ENCODE measurements at regions not wholly inside any gene's neighbourhood (a gene's known extent, or its start where the extent isn't known, plus 50 kb on each side); places are given as distances from the start of the nearest gene placed in this dataset.
"Not testable (repeated sequence)": the region's sequence is repeated elsewhere in the genome, so short reads cannot be mapped to it uniquely, and the experiment has no call there.

DNA sequence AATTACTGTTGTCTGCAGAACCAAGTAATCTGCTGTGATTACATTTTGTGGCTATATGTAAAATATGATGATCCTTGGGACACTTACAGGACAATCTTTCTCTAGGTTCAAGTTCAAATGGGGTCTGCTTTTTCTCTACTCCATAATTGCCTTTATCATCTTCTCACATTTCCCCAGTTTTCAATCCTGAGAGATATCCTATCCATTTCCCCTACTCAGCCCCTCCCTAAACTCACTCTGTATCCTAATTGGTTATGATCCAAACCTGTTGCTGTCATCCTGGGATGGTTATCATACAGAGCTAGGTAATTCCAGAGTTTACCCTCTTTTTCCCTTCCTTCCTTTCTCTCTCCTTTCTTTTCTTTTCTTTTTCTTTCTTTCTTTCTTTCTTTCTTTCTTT lies 100.5 kb upstream of the ELAC2 start:
- Mint-ChIP-seq H3K4me1 (ENCODE audit: low read depth) (no peaks in the 10 kb centered on the region), H3K9me3 (no peaks in the 10 kb centered on the region), H3K4me3 (no peak overlapping the region), H3K36me3 (ENCODE audit: insufficient read depth in 2 of 2) (no peaks in the 10 kb centered on the region), H3K27me3 (ENCODE audit: low read depth) (peaks cover 6% of the 10 kb centered on the region), H3K27ac (no peak overlapping the region)
- ATAC-seq (replicated peaks in 1 of 2): no peak
- DNase-seq: no peak

GRCh38 chr17:13117616-13118015 lies 99.8 kb upstream of the ELAC2 start:
- ATAC-seq (replicated peaks in 1 of 2): no peak
- Mint-ChIP-seq H3K27me3 (ENCODE audit: low read depth) (peaks cover 6% of the 10 kb centered on the region), H3K4me1 (ENCODE audit: low read depth) (no peaks in the 10 kb centered on the region), H3K36me3 (ENCODE audit: insufficient read depth in 2 of 2) (no peaks in the 10 kb centered on the region), H3K4me3 (no peak overlapping the region), H3K27ac (no peak overlapping the region), H3K9me3 (no peaks in the 10 kb centered on the region)
- no peak for DNase-seq

GRCh38 chr17:13114601-13115031 lies 96.8 kb upstream of the ELAC2 start:
- Mint-ChIP-seq H3K27ac (no peak overlapping the region), H3K4me1 (ENCODE audit: low read depth) (no peaks in the 10 kb centered on the region), H3K9me3 (no peaks in the 10 kb centered on the region), H3K27me3 (ENCODE audit: low read depth) (no peaks in the 10 kb centered on the region), H3K36me3 (ENCODE audit: insufficient read depth in 2 of 2) (no peaks in the 10 kb centered on the region), H3K4me3 (no peak overlapping the region)
- peak in 1 of 2 donors; percentile 2 for DNase-seq
- peak in 1 of 2 donors; percentile 45 for ATAC-seq (replicated peaks in 1 of 2)

- no peaks in the 10 kb centered on the region for H3K4me1 Mint-ChIP-seq (ENCODE audit: low read depth)
- ATAC-seq (replicated peaks in 1 of 2) (no peak), DNase-seq (no peak)
- no peaks in the 10 kb centered on the region for H3K9me3 Mint-ChIP-seq
- no peak overlapping the region for H3K4me3 Mint-ChIP-seq
- no peaks in the 10 kb centered on the region for H3K36me3 Mint-ChIP-seq (ENCODE audit: insufficient read depth in 2 of 2)
- H3K27me3 Mint-ChIP-seq (ENCODE audit: low read depth): no peaks in the 10 kb centered on the region
- no peak overlapping the region for H3K27ac Mint-ChIP-seq
Observed at GRCh38 chr17:13113821-13114525, 96.1 kb upstream of the ELAC2 start.

DNA sequence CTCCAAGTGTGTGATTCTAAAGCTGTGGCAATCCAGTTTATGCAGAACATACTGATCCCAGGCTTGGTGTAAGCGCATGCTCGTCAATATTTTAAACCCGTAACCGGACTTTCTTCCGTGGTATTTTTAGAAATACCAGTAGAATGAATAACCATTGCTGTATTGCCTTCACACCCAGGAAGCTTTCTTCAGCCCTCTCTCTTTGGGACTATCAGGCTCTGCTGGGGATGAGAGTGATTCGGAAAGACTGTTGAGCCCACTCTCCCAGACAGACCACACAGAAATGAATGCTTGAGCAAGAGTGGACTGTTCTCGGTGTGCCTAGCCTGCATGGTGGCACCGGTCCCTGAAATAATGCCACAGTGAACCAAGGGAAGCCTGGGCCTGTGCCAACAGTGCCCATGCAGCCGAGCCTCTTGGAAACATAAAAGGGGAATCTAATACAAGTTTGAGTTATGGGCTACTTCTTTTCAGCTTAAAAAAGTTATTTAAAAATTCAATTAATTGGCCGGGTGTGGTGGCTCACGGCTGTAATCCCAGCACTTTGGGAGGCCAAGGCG lies 89.9 kb upstream of the ELAC2 start:
- no peaks in the 10 kb centered on the region for H3K9me3 Mint-ChIP-seq
- no peaks in the 10 kb centered on the region for H3K4me1 Mint-ChIP-seq (ENCODE audit: low read depth)
- no peak overlapping the region for H3K27ac Mint-ChIP-seq
- DNase-seq: no peak
- H3K4me3 Mint-ChIP-seq: no peak overlapping the region
- no peaks in the 10 kb centered on the region for H3K27me3 Mint-ChIP-seq (ENCODE audit: low read depth)
- ATAC-seq (replicated peaks in 1 of 2): no peak
- no peaks in the 10 kb centered on the region for H3K36me3 Mint-ChIP-seq (ENCODE audit: insufficient read depth in 2 of 2)

DNA sequence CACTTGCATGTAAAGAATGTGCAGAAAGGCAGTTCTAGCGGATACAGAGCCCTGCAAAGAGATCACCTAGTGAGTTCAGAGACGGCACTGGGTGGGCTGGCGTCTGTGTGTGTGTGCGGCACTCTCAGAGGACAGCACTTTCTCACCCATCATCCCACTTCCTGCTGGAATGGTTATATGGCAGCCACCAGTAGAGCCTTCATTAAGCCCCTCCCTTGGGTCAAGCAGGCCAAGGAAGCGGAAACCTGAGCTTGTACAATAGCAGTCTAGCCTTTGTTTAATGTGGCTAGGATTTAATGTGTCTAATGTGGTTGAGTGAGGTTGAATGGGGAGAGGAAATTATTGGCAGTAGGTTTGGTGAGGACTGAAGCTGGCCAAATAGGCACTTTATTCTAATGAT lies 88.3 kb upstream of the ELAC2 start:
- Mint-ChIP-seq H3K27ac (no peak overlapping the region), H3K36me3 (ENCODE audit: insufficient read depth in 2 of 2) (no peaks in the 10 kb centered on the region), H3K4me1 (ENCODE audit: low read depth) (no peaks in the 10 kb centered on the region), H3K9me3 (peaks cover 0 to 2% of the 10 kb centered on the region in 2 donors), H3K27me3 (ENCODE audit: low read depth) (no peaks in the 10 kb centered on the region), H3K4me3 (no peak overlapping the region)
- ATAC-seq (replicated peaks in 1 of 2) (no peak), DNase-seq (no peak)

DNA sequence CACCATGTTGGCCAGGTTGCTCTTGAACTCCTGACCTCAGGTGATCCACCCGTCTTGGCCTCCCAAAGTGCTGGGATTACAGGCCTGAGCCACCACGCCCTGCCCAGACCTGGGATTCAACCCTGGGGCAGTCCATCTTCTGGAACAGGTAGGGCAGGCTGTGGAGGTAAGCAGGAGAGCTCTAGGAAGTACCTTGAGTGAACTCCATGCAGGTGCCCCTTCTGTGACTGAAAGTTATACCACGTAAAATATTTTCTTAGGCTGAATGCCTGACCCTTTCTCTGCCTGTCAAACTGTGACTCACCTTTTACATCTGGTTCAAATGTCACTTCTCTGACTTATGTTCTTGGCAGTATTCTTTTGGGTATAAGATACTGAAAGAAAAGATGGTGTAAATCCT lies 86.7 kb upstream of the ELAC2 start:
- no peak overlapping the region for H3K27ac Mint-ChIP-seq
- H3K27me3 Mint-ChIP-seq (ENCODE audit: low read depth): no peaks in the 10 kb centered on the region
- no peak overlapping the region for H3K4me3 Mint-ChIP-seq
- peaks cover 0 to 2% of the 10 kb centered on the region in 2 donors for H3K9me3 Mint-ChIP-seq
- H3K36me3 Mint-ChIP-seq (ENCODE audit: insufficient read depth in 2 of 2): no peaks in the 10 kb centered on the region
- H3K4me1 Mint-ChIP-seq (ENCODE audit: low read depth): no peaks in the 10 kb centered on the region
- DNase-seq (no peak), ATAC-seq (replicated peaks in 1 of 2) (no peak)

- no peak overlapping the region for H3K4me3 Mint-ChIP-seq
- H3K9me3 Mint-ChIP-seq: peaks cover 0 to 2% of the 10 kb centered on the region in 2 donors
- no peaks in the 10 kb centered on the region for H3K4me1 Mint-ChIP-seq (ENCODE audit: low read depth)
- no peaks in the 10 kb centered on the region for H3K27me3 Mint-ChIP-seq (ENCODE audit: low read depth)
- ATAC-seq (replicated peaks in 1 of 2): no peak
- H3K36me3 Mint-ChIP-seq (ENCODE audit: insufficient read depth in 2 of 2): no peaks in the 10 kb centered on the region
- no peak for DNase-seq
- no peak overlapping the region for H3K27ac Mint-ChIP-seq
Observed at GRCh38 chr17:13102477-13102876, 84.7 kb upstream of the ELAC2 start.

- H3K36me3 Mint-ChIP-seq (ENCODE audit: insufficient read depth in 2 of 2): no peaks in the 10 kb centered on the region
- H3K9me3 Mint-ChIP-seq: peaks cover 0 to 2% of the 10 kb centered on the region in 2 donors
- no peaks in the 10 kb centered on the region for H3K4me1 Mint-ChIP-seq (ENCODE audit: low read depth)
- DNase-seq (no peak), ATAC-seq (replicated peaks in 1 of 2) (no peak)
- no peaks in the 10 kb centered on the region for H3K27me3 Mint-ChIP-seq (ENCODE audit: low read depth)
- no peak overlapping the region for H3K27ac Mint-ChIP-seq
- H3K4me3 Mint-ChIP-seq: no peak overlapping the region
Observed at GRCh38 chr17:13099926-13100325, 82.1 kb upstream of the ELAC2 start.

DNA sequence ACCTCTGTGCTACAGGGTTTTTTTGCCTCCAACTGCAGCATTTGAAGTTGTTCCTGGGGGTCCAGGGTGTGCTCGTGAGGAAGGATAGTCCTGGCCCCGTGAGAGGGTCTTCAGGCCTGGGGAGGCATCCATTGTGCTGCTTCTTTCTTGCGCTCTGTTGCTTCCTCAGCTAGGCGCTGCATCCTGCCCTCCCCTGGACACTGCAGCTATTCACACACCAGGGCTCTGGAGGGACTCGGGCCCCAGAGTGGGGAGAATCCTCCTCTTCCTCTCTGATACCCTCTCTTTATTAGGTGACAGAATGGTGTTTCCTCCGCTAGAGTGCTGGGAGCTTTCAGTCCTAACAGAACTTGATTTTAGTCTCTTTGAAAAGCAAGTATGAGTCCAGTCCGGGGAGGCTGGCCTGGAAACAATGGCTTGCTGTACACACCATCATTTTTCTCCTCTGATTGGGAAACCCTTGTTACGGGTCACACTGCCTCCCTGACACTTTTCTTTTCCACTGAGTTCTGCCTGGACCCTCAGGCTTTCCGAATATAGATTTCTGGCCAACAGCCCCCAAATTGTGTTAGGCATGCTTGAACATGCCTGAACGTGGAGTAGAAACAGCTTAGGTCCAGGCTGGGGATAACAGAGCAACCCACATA lies 81.4 kb upstream of the ELAC2 start:
- ATAC-seq (replicated peaks in 1 of 2) (no peak), DNase-seq (no peak)
- no peak overlapping the region for H3K27ac Mint-ChIP-seq
- H3K27me3 Mint-ChIP-seq (ENCODE audit: low read depth): no peaks in the 10 kb centered on the region
- no peak overlapping the region for H3K4me3 Mint-ChIP-seq
- no peaks in the 10 kb centered on the region for H3K36me3 Mint-ChIP-seq (ENCODE audit: insufficient read depth in 2 of 2)
- H3K4me1 Mint-ChIP-seq (ENCODE audit: low read depth): no peaks in the 10 kb centered on the region
- peaks cover 0 to 2% of the 10 kb centered on the region in 2 donors for H3K9me3 Mint-ChIP-seq

- DNase-seq: no peak
- no peak overlapping the region for H3K4me3 Mint-ChIP-seq
- no peaks in the 10 kb centered on the region for H3K27me3 Mint-ChIP-seq (ENCODE audit: low read depth)
- no peak for ATAC-seq (replicated peaks in 1 of 2)
- H3K4me1 Mint-ChIP-seq (ENCODE audit: low read depth): no peaks in the 10 kb centered on the region
- H3K36me3 Mint-ChIP-seq (ENCODE audit: insufficient read depth in 2 of 2): no peaks in the 10 kb centered on the region
- no peak overlapping the region for H3K27ac Mint-ChIP-seq
- no peaks in the 10 kb centered on the region for H3K9me3 Mint-ChIP-seq
Observed at GRCh38 chr17:13096291-13096690, 78.5 kb upstream of the ELAC2 start.

DNA sequence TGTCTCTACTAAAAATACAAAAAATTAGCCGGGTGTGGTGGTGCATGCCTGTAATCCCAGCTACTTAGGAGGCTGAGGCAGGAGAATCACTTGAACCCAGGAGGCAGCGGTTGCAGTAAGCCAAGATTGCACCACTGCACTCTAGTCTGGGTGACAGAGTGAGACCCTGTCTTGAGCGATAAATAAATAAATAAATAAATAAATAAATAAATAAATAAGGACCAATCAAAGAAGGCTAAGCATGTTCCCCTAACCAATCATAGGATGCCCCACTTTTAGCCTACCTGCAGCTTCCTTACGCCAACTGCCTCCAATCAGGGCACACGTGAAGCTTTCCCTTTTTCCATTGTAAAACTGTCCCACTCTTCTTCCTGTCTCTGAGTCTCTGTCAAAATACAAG lies 74.2 kb upstream of the ELAC2 start:
- H3K4me3 Mint-ChIP-seq: not testable (repeated sequence)

GRCh38 chr17:13088666-13089065 lies 70.8 kb upstream of the ELAC2 start:
- ATAC-seq (replicated peaks in 1 of 2) (no peak), DNase-seq (no peak)
- Mint-ChIP-seq H3K9me3 (no peaks in the 10 kb centered on the region), H3K4me1 (ENCODE audit: low read depth) (peaks cover 5% of the 10 kb centered on the region), H3K27ac (no peak overlapping the region), H3K27me3 (ENCODE audit: low read depth) (peaks cover 7% of the 10 kb centered on the region), H3K36me3 (ENCODE audit: insufficient read depth in 2 of 2) (no peaks in the 10 kb centered on the region), H3K4me3 (no peak overlapping the region)

More for the DNA sequence above, 74.2 kb upstream of the ELAC2 start:
- not testable (repeated sequence) for H3K9me3 Mint-ChIP-seq; H3K27me3 Mint-ChIP-seq (ENCODE audit: low read depth); ATAC-seq (replicated peaks in 1 of 2); H3K27ac Mint-ChIP-seq; DNase-seq; H3K4me1 Mint-ChIP-seq (ENCODE audit: low read depth); H3K36me3 Mint-ChIP-seq (ENCODE audit: insufficient read depth in 2 of 2)

Data from activated T-cell treated with anti-CD3 and anti-CD28 coated beads, Interleukin-2, amount 50 U/mL, for 72 hours (primary cell).